A673 (cell line): ENCODE measurements at regions not wholly inside any gene's neighbourhood (a gene's known extent, or its start where the extent isn't known, plus 50 kb on each side); places are given as distances from the start of the nearest gene placed in this dataset.
"Not testable (repeated sequence)": the region's sequence is repeated elsewhere in the genome, so short reads cannot be mapped to it uniquely, and the experiment has no call there.

ENCODE experiments used
- BruUV-seq: library from RNA; stranded (reverse); fragments of 400-500 nt; replicated peaks from 2 replicates; lab custom pipeline; 2021; lab: Mats Ljungman, UMichigan
- CTCF ChIA-PET: fragments of 300-600 bp; sonication (Branson Sonifier 250); formaldehyde crosslinking; loops from one replicate; lab custom pipeline; 2022; ENCODE audit warnings: antibody characterized with exemption; lab: Charles Lee
- POLR2A ChIA-PET: fragments of 300-600 bp; sonication (Branson Sonifier 250); formaldehyde crosslinking; loops from one replicate; lab custom pipeline; 2022; ENCODE audit warnings: antibody characterized with exemption; ENCODE audit not compliant: low non-redundant PET; lab: Charles Lee
- DNase-seq: peaks from one replicate; pipeline ENCODE4 v3.0.0-alpha.2; 2015; ENCODE audit warnings: low spot score
- H3K27ac ChIP-seq: fragments of 200-600 bp; sonication (generic); 2 replicates; pipeline ENCODE4 v1.5.1; 2016; ENCODE audit warnings: mixed run types, low read depth, mild to moderate bottlenecking, mixed read lengths, antibody characterized with exemption, low read length; ENCODE audit not compliant: poor library complexity, severe bottlenecking
- H3K27me3 ChIP-seq: fragments of 200-600 bp; sonication (generic); replicated peaks from 2 replicates; pipeline ENCODE4 v1.6.1; 2017; ENCODE audit warnings: mixed run types, low read depth, mild to moderate bottlenecking, mixed read lengths, antibody characterized with exemption, low read length; ENCODE audit not compliant: insufficient read depth, poor library complexity
- H3K36me3 ChIP-seq: fragments of 200-600 bp; sonication (generic); 2 replicates; pipeline ENCODE4 v1.6.1; 2016; ENCODE audit warnings: mixed run types, mild to moderate bottlenecking, mixed read lengths, antibody characterized with exemption, low read length; ENCODE audit not compliant: insufficient read depth, poor library complexity, severe bottlenecking
- H3K4me1 ChIP-seq: fragments of 200-600 bp; sonication (generic); 2 replicates; pipeline ENCODE4 v1.6.1; 2017; ENCODE audit warnings: mixed run types, mild to moderate bottlenecking, mixed read lengths, antibody characterized with exemption, low read length; ENCODE audit not compliant: insufficient read depth, poor library complexity, severe bottlenecking
- H3K4me3 ChIP-seq: fragments of 200-600 bp; sonication (generic); 2 replicates; pipeline ENCODE4 v1.5.1; 2016; ENCODE audit warnings: low read depth, mixed run types, mild to moderate bottlenecking, mixed read lengths, low read length; ENCODE audit not compliant: poor library complexity, severe bottlenecking
- H3K9me3 ChIP-seq: fragments of 200-600 bp; sonication (generic); 2 replicates; pipeline ENCODE4 v1.6.1; 2016; ENCODE audit warnings: mixed run types, low read depth, mild to moderate bottlenecking, mixed read lengths, antibody characterized with exemption, low read length; ENCODE audit not compliant: poor library complexity, severe bottlenecking
- EZH2 ChIP-seq: fragments of 200-600 bp; sonication (generic); IDR thresholded peaks from 2 replicates; pipeline ENCODE4 v1.6.1; 2017; ENCODE audit warnings: borderline replicate concordance, low read depth, mild to moderate bottlenecking, mixed read lengths, antibody characterized with exemption, low read length; ENCODE audit not compliant: poor library complexity, severe bottlenecking
- intact Hi-C: fragments of 100-400 bp; cut with micrococcal nuclease; formaldehyde crosslinking; loops from one replicate; pipeline ENCODE4 v1.10.0; 2022; ENCODE audit not compliant: unreplicated experiment
- TF ChIP-seq, protein P1 (sequence below): fragments of 300-800, 200-600 bp; sonication (generic); conservative IDR thresholded peaks from 2 replicates; pipeline ENCODE4 v1.5.1; 2017; ENCODE audit warnings: low read depth, mild to moderate bottlenecking, antibody characterized with exemption, low read length, moderate library complexity, mixed read lengths

DNA sequence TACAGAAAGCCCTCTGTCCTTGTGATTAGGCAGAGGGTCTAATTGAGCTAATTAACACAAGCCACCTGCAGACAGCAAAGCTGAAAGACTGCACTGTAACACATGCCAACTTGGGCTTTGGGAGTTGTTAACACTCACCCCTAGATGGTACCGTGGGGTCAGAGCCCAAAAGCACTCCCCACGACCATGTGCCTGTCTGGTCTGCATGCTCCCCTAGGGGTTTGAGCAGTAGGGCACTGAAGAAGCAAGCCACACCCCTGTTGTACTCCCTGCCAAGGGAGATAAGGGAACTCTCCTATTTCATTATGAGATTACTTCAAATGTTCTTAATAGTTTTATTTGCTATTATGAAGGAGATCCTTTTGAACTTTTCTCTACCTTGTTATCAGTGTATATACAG is 560.1 kb upstream of the FSHR start:
- Histone ChIP-seq H3K27me3 (peaks cover 4% of the 10 kb centered on the region), H3K4me1 (no peaks in the 10 kb centered on the region), H3K27ac (no peak overlapping the region), H3K9me3 (no peaks in the 10 kb centered on the region), H3K4me3 (no peak overlapping the region), H3K36me3 (no peaks in the 10 kb centered on the region)
- ChIA-PET POLR2A (no interaction called here), CTCF (no interaction called here)
- intact Hi-C loops = no loop called here
- TF ChIP-seq EZH2 = no peak
- TF ChIP-seq, protein P1, sequence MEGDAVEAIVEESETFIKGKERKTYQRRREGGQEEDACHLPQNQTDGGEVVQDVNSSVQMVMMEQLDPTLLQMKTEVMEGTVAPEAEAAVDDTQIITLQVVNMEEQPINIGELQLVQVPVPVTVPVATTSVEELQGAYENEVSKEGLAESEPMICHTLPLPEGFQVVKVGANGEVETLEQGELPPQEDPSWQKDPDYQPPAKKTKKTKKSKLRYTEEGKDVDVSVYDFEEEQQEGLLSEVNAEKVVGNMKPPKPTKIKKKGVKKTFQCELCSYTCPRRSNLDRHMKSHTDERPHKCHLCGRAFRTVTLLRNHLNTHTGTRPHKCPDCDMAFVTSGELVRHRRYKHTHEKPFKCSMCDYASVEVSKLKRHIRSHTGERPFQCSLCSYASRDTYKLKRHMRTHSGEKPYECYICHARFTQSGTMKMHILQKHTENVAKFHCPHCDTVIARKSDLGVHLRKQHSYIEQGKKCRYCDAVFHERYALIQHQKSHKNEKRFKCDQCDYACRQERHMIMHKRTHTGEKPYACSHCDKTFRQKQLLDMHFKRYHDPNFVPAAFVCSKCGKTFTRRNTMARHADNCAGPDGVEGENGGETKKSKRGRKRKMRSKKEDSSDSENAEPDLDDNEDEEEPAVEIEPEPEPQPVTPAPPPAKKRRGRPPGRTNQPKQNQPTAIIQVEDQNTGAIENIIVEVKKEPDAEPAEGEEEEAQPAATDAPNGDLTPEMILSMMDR = no peak
- DNase-seq = peak; percentile 1
- BruUV-seq = no TSS peak

DNA sequence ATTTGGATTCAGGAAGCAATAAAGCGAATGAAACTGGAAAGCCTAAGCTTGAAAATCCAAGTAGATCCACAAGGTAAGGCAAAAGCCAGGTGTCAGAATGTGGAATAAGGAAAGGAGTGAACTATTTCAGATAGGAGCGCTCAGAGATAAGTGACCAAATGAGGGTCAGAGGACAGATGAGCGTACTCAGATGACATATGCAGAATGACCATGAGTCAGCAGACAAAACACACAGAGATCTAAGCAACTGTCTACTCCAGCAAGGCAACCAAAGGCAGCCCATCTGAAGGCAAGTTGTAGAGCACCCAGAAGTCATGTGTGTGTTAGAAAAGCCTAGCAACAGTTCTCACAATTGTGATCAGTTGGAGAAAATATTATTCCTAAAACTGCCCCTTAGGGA is 548.4 kb upstream of the FSHR start:
- no peaks in the 10 kb centered on the region for H3K9me3 ChIP-seq
- CTCF ChIA-PET = no interaction called here
- H3K4me1 ChIP-seq = no peaks in the 10 kb centered on the region
- no peak for DNase-seq
- no TSS peak for BruUV-seq
- H3K27me3 ChIP-seq = no peaks in the 10 kb centered on the region
- no peak for TF ChIP-seq EZH2
- TF ChIP-seq, protein P1 = no peak
- H3K4me3 ChIP-seq = no peak overlapping the region
- intact Hi-C loops = no loop called here
- POLR2A ChIA-PET = no interaction called here
- H3K27ac ChIP-seq = no peak overlapping the region
- no peaks in the 10 kb centered on the region for H3K36me3 ChIP-seq

DNA sequence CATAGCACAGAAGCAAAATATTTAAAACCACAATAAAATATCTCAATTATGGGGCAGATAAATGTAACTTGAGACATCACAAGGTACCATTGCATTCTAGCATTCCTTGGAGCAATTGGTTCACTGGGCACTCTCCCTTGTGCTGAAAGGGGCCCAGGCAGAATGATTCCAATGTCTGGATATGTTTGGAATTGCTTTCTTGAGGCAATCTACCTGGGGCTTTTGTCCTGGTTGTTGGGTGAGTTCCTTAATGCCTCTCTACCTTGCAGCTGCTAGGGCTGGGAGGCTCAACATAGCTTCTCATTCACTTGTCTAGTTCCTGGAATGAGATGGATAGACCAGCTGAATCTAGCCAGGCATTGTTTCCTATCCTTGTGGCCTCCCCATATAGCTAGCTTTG is 539.6 kb upstream of the FSHR start:
- Histone ChIP-seq H3K9me3 (no peaks in the 10 kb centered on the region), H3K27ac (no peak overlapping the region), H3K27me3 (no peaks in the 10 kb centered on the region), H3K36me3 (no peaks in the 10 kb centered on the region), H3K4me3 (no peak overlapping the region), H3K4me1 (no peaks in the 10 kb centered on the region)
- intact Hi-C loops = no loop called here
- TF ChIP-seq, protein P1 = no peak
- TF ChIP-seq EZH2 = no peak
- no TSS peak for BruUV-seq
- no peak for DNase-seq
- ChIA-PET POLR2A (no interaction called here), CTCF (no interaction called here)

DNA sequence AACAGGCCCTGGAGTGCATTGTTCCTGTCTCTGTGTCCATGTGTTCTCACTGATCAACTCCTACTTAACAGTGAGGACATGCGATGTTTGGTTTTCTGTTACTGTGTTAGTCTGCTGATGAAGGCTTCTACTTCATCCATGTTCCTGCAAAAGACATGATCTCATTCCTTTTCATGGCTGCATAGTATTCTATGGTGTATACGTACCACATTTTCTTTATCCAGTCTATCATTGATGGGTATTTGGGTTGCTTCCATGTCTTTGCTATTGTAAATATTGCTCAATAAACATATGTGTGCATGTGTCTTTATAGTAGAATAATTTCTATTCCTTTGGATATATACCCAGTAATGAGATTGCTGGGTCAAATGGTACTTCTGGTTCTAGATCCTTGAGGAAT is 537.7 kb upstream of the FSHR start:
- DNase-seq, H3K27ac ChIP-seq, H3K27me3 ChIP-seq, BruUV-seq, POLR2A ChIA-PET, H3K4me3 ChIP-seq, H3K9me3 ChIP-seq, CTCF ChIA-PET, H3K36me3 ChIP-seq, H3K4me1 ChIP-seq, intact Hi-C loops: not testable (repeated sequence)
